HuH-7 (cell line): ENCODE measurements at regions not wholly inside any gene's neighbourhood (a gene's known extent, or its start where the extent isn't known, plus 50 kb on each side); places are given as distances from the start of the nearest gene placed in this dataset.

Source experiments
- DNase-seq: peaks from one replicate; pipeline ENCODE4 v3.0.0; 2011; ENCODE audit warnings: low spot score

DNA sequence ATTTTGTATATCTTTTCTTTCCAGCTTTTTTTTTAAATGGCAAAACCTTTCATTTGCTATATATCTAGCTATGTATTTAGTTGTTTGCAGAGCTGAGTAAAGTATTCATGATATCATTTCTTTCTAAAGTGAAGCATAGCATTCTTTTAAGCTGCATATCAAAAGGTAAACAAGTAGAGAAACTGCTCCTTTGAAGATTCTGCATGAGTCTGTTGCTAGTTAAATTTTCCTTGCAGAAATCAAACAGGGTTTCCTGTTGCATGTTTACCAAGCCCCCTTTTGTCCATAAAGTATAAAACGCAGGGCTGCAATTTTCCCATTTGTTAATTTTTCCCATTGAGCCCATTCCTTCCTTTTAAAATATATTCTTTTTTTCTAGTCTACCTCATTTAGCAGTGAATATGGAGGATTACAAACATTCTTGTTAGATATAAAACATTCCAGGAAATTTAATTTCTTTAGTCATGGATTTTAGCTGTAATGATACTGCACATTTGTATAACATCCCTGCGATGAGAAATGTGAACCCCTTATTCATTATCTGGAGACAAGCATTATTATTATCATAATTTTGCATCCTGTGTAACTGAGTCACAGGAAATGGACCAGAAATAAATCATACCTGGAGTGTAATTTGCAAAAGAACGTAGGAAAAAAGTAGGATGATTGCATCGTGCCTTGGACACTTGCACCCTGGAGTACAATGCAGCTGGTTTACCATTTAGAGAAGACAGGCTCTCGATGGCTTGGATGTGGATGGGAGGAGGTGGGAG lies 110.9 kb upstream of the ARGLU1 start:
- DNase-seq = no peak

DNA sequence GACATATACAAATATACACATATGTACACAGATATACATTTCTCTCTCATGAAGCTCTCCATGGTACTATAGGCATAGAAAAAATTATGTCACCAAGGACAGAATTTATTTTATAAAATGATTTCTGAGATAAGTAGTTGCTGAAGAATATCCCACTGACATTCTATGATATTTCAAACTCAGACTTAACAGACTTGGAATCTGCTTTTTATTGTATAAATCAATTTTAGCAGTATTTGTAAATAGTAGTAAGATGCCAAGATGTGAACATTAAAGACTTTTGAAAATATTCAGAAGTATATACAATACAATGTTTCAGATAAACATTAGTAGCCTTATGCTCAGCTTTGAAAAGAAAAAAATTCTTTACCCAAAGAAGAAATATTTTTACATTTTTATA lies 107.4 kb upstream of the ARGLU1 start:
- no peak for DNase-seq

DNA sequence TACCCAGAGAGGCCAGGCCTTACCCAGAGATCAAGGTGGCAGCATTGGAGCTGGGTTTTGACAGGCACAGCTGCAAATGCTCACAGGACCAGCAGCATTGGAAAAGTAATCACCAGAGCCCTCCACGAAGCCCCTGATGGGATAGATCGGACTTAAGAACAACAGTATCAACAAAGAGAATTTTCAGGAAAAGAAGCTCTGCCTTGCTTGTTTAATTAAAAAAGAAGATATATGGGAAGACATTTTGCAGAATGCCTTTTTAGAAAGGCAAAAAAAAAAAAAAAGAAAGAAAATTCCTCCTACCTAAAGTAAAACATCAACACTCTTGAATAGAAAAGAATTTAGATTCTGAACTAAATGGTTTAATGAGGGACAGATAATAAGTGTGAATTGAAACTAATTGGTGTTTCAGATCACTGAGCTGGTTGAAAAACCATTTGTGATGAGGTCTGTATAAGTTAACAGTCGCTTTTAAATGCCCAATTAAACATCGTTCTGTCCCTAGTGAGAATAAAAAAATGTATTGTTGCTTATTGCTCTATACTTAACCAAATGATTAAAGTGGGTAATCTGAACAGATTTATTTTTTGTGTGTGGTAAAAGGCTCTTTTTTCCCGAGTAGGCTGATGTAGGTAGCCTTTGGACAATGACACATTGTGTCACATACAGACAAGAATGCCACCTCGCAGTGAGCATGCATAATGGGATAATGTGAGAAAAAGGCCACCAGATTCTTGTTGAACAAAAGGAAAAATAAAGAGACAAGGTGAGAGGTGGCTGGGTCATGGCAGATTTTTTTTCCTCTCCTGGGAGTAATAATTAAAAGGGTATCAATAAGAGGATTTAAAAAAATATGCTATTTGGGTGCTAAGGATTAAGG lies 93.0 kb upstream of the ARGLU1 start:
- no peak for DNase-seq

DNA sequence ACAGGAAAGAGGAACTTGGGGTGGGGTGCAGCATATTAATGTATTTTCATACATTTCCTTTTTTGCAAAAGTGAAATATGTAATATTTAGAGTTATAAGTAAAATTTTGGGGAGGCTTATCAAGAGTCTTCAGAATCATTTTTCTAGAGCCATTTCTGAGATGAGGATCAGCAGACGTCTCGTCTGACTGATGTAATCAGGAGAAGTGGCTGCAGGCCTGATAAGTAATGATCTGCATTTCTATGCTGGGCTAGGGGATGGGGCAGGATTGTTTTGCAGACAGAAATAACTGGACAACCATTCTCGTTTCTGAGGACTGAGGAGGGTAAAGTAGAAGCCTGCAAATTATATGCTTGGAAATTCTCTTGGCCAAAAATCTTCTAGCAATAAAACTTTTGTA lies 89.2 kb upstream of the ARGLU1 start:
- no peak for DNase-seq

DNA sequence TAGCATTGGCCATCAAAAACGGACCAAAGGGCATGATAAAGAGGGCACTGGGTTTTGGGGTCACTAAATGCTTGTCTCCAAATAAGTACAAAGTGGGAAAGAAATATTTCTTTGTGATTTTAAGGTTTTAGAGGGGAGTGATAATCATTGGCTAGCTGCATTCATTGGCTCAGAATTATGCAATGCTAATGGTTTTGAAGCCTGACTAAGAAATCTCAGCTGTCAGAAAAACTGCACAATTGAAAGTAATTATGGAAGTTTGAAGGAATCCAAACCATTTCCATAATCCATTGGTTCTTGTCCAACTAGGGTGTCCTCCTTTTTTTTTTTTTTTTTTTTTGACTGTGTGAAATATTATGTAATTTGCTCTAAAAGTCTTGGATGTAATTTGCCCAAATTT lies 88.2 kb upstream of the ARGLU1 start:
- DNase-seq = no peak

DNA sequence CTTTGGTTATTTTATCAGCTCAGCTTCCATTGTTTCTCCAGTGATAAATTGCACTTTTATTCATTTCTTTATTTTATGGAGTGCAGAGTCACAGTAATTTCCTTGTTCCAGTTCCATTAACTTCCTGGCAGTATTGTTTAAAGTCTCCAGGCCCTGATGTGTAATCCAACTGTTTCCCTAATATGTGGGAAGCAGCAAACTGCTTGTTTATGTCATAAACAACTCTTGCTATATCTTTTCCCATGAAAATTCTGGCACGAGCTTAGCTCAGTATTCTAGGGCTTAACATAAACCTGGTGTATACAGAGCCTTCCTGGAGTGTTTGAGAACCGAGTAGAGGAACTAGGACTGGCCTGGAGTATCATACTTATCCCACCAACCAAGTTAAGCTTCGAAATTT lies 83.5 kb upstream of the ARGLU1 start:
- no peak for DNase-seq

DNA sequence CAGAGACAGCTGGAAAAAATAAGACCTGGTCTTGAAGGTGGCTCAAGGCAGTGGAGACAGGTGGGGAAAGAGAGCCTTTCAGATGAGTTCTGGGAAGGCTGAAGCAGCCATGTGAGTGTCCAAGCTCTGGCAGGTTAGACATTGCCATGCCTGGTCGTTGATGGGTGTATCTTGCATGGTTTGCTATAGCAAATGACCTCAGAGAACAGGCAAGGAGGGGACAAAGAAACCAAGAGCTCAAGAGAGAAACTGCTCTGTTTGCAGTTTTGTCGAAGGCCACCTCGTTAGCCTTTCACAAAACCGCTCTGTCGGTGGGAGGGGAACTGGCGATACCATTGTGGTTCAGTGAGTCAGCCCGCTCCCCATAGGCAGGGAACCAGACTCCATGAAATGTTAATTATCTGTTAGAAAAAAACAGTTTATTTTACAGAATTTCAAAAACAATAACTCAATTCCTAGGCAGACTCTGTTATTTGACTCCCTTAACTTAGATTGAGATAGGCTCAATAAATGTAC lies 82.8 kb upstream of the ARGLU1 start:
- DNase-seq = no peak

DNA sequence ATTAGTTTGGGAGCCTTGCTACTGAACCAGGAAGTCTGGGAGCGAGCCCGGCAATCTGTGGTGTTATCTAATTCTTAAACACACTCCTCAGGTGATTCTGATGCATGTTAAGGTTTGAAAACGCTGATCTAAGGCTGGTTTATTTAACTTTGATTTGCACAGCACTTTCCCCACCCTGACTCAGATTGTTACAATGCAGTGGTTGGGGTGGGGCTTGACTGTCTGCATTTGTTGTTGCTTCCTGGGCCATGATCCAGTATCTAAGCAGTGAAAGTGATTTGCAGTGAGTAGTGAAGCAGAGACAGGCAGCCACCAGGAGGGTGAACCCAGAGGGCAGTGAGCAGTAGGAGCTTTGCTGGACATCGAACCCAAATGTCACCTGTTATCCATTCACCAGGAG lies 81.6 kb upstream of the ARGLU1 start:
- DNase-seq = no peak

DNA sequence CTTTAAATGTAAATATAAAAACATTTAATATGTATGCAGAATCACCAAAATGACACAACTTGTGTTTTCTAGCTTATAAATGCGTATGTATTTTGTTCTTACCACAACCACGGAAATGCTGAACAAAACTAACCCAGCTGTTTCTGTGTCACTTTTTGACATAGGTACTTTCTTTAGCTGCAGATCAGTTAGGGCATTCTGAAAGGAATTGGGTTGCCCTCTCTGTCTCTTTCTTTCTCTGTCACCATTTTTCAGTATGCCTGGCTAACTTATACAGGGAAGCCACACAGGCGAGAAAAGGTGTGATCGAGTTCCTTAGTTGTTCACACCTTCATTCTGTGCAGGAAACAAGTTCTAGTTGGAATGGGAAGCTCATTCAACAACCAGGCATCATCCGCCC lies 72.6 kb upstream of the ARGLU1 start:
- no peak for DNase-seq

DNA sequence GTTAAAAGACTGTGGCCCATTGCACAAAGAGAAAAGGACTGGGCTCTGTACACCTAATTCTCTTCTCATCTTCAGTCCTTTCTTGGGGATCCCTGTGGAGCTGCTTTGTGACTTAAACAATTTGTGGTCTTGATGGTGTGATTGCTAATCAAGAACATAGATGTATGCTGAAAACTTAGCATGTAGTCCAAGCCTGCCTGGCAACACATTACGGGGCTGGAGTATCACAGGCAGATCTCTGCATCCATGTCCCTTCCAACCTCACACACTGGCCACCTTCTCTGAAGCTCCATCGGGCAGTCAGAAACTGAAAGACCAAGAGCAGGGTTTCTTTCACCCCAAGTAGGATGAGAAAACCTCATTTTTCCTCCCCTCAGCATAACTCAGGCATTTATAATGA lies 69.6 kb upstream of the ARGLU1 start:
- DNase-seq = no peak

DNA sequence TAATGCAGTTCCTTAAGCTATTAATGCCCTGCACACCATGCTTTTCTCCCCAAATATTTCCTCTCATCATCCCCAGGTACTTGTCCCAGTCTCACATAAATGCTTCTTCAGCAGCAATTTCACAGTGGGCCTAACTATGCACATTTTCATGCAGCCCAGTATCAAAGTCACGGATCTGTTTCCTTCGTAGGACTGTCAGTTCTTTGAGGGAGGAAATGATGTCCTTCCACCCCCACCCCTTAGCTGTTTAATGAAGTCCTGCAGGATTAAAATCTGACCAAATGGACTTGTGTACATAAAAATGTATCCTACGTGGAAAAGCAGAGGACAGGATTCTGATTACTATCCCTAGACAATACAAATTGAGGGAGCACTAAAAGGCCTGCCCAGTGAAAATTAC lies 68.6 kb upstream of the ARGLU1 start:
- DNase-seq = no peak

DNA sequence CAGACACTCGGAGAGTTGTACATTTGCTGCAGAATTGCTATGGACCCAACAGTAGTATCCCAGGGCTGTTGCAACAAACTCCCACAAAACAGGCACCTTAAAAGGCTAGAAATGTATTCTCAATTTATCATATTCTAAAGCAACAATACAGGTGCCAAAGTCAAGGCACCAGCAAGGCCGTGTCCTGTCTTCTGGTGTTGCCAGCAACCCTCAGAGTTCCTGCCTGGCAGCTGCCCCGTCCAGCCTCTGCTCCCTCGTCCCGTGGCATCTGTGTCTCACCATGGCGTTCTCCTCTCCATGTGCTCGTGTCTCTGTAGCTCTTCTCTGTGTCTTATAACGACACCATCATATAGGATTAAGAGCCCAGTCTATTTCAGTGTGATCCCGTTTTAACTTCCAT lies 67.7 kb upstream of the ARGLU1 start:
- no peak for DNase-seq

DNA sequence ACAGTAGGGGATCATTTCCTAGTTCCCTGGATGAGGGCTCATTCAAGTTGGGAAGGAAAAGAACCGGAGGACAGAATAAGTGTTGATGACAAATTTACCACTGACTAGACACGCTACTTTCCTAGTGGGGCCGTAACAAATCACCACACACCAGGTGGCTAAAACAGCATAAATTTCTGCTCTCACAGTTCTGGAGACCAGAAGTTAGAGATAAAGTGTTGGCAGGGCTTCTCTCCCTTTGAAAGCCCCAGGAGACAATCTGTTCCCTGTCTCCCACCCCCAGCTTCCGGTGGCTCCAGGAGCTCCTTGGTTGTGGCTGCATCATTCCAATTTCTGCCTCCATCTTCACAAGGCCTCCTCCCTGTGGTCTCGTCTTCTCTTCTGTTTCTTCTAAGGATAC lies 65.4 kb upstream of the ARGLU1 start:
- DNase-seq = no peak

DNA sequence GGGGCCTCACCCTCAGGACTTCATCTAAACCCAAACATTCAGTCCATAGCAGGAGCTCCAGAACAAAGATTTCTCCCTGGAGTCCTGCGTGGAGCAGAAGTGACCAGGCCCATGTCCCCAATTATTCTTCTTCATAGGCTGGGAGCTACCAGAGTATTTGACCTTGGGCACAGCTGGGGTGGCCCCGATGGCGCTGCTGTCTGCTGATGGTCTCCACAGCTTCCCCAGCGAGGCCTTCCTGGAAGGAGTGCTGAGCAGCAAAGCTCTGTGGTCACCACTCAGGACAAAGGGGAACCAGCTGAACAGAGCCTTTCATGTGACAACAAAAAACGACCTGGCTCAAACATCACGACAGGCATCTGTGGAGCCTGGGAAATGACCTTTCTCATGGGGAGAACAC lies 62.7 kb upstream of the ARGLU1 start:
- DNase-seq = no peak

DNA sequence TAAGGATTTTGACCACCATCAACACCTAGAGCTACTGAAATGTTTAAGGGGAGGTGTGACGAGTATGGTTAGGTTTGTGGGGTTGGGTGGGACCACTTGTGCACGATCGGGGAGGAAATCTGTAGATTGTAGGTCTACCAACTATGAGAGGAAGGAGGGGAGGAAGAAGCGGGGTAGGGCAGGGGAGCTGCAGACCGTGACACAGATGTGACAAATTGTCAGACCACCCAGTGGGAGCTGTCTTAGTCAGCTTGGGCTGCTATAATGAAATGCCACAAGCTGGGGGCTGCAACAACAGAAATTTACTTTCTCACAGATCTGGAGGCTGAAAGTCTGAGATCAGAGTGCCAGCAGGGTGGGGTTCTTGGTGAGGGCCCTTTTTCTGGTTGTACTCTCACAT lies 62.2 kb upstream of the ARGLU1 start:
- DNase-seq = no peak

DNA sequence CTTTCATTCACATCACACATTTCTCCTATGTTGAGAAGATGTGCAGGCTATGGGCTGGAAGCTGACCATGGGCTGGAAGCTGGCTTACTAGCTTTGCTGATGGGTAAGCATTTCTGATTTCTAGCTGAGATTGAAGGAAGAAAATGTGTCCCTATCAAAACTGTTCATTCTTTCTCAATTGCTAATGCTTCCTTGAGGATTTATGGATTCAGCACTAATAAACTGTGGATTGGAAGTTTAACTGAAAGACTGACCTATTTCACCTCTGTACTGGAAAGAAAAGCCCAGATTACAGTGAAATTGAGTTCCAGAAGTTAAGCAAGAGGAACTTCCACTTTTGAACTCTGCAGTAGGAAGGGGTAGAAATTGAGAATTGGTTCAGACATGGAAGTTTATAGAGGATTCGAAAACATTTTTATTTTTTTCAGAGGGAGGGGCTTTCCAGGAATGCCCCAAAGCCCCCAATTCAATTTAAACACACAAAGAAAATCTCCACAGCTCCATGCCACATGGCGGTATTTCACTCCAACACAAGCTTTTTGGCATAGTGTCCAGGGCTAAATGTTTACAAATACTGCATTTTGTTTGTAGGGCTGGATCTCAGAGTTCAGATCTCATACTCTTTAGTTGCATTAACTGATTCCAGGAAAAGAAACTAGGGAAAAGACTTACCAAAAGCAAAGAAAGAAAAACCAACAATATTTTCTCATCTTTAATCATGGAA lies 61.2 kb upstream of the ARGLU1 start:
- no peak for DNase-seq

DNA sequence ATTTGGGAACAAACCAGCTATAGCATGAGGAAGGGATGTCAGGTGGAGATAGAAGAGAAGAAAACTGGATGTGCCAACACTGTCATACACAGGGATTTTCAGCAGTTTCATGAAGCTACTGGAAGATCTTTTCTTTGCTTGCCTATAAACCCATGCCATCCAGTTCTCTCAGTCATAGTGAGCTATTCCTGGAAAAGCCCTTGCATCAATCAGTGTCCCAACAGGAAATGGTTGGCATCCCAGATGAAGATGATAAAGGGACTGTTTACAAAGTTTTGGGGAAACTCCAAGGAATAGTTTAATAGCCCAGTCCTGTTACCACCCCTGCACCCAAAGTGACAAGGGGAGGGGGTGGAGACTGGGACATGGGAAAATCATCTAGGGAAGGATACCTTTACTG lies 58.5 kb upstream of the ARGLU1 start:
- DNase-seq = no peak

DNA sequence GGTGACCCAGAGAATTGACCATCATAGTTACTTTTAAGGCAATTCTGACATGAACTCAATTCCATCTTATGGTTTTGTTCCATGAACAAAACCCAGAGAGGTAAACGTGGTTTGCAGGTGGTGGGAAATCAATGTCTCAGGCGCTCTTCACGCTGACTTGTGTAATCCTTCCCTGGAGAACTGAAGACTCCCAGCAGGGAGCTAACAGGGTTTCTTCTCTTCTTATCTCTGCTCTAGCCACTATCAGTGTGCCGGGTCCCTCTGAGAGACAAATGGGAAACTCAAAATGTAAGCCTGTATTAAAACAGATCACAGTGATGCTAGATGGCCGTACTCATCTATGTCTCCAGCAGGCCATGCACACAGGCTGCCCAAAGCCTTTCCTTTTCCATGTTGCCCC lies 57.6 kb upstream of the ARGLU1 start:
- DNase-seq = no peak

DNA sequence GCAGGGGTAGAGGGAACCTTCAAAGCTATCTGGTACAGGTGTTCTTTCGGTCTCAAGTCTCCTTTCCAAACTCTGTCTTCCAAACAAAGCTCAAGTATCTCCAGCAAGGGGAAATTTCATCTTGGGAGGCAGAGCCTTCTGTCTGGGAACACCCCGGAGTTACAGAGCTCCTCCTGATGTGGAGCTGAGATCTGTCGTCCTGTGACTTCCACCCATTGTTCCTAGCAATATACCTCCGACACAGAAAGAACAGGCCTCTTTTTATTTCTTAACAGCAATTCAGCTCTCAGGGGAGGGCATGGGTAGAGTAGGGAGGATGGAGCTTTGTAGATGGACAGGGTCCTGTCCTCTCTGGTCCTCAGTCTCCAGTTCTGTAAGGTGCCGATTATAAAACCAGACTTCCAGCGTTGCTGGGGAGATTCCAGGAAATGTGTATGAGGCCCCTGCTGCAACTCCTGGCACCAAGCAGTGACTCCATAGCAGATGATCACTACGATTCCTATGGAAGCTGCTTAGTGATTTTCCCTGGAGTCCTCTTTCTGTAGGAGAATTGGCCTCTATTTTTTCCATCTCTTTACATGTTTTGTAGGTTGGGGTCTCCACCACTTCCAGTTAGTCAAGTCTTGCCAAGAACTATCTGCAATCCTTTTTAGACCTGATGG lies 56.0 kb upstream of the ARGLU1 start:
- no peak for DNase-seq

DNA sequence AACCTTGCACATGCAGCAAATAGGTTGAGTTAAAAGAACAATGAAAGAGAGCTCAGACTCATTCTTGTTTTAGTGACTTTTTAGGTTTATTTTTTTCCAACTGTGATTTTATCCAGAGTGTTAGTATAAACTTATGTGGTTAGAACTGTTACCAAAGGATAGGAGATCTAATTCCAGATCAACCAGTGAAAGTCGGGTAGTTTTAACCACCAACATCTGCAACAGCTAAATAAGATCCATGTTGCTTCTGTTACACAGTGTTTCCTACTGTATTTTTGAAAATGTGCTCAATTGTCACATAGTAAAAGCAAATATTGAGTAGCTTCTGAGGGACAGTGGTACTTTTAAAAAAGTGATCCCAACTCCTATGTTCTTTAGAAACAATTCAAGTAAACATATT lies 53.9 kb upstream of the ARGLU1 start:
- DNase-seq = no peak

DNA sequence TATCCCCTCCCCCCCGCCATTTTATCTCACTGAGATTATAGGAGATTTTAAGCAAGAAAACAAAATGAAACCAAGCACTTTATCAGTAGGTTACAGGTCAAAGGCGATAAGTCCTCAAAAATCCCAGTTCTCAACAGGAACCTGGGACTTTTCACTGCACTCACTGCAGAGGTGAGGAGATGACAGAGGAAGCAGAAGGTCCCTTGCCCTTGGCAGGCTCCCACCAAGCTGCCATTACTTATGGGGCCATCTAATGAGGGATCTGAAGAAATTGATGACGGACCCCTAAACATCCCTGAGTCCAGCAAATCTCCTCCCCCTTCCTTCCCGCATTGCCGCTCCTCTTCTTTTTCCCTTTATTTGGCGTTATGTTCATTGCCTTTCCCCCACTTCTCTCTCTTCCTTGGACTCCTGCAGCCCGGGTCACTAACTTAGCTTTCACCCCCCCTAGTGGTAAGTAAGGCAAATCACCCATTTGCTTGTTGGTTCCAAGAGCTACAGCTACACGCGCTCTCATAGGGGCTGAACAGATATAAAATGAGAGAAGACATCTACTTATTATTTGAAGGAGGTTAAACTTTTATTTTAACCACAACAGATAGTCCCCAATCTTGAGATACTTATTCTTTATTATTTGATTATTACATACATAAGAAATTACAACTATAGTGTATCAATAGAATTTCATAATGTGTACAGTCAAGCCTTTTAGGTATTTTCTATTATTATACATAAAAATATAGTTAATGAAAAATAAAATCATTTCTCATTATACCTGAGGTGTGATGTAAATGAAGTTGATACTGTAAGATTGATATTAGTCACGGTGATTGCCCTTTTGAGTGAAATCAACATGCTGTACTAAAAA lies 52.0 kb upstream of the ARGLU1 start:
- DNase-seq = peak; percentile 56
